H1 (cell line): ENCODE measurements at regions not wholly inside any gene's neighbourhood (a gene's known extent, or its start where the extent isn't known, plus 50 kb on each side); places are given as distances from the start of the nearest gene placed in this dataset.
"Not testable (repeated sequence)": the region's sequence is repeated elsewhere in the genome, so short reads cannot be mapped to it uniquely, and the experiment has no call there.

Source experiments
- CTCF ChIA-PET: fragments of 300-600 bp; sonication (Branson Sonifier 250); formaldehyde crosslinking; loops from one replicate; lab custom pipeline; 2021; ENCODE audit not compliant: partially characterized antibody; lab: Charles Lee
- POLR2A ChIA-PET: fragments of 300-600 bp; sonication (Branson Sonifier 250); formaldehyde crosslinking; loops from one replicate; lab custom pipeline; 2021; ENCODE audit warnings: inconsistent platforms; ENCODE audit not compliant: partially characterized antibody; lab: Charles Lee
- DNase-seq, 2 experiments: peaks; one replicate each; pipeline versions ENCODE4 v3.0.0 to v3.0.0-alpha.2; 2010 to 2022; ENCODE audit warnings: low spot score in 2 of 2, low read depth in 1 of 2, mixed read lengths in 1 of 2
- FAIRE-seq: peaks from 2 replicates; lab custom pipeline; 2011; peaks lifted over from hg19 to GRCh38; lab: Jason Lieb, UNC
- H2AFZ ChIP-seq: 2 replicates; pipeline ENCODE4 v1.8.1; 2012; ENCODE audit warnings: low read length, inconsistent platforms
- H2AK5ac ChIP-seq: 2 replicates; pipeline ENCODE4 v1.6.1; 2013; ENCODE audit warnings: low read depth, low read length
- H2BK120ac ChIP-seq: replicated peaks from 2 replicates; pipeline ENCODE3; 2013; ENCODE audit warnings: low read depth, low read length, inconsistent platforms
- H2BK12ac ChIP-seq: 2 replicates; pipeline ENCODE4 v1.6.1; 2013; ENCODE audit warnings: low read depth, low read length
- H2BK15ac ChIP-seq: 2 replicates; pipeline ENCODE4 v1.6.1; 2013; ENCODE audit warnings: low read length
- H2BK20ac ChIP-seq: 2 replicates; pipeline ENCODE4 v1.6.1; 2013; ENCODE audit warnings: low read length
- H2BK5ac ChIP-seq: 2 replicates; pipeline ENCODE4 v1.6.1; 2013; ENCODE audit warnings: low read depth, low read length
- H3K14ac ChIP-seq: 2 replicates; pipeline ENCODE4 v1.6.1; 2013; ENCODE audit warnings: inconsistent platforms; ENCODE audit not compliant: insufficient read length
- H3K18ac ChIP-seq: 2 replicates; pipeline ENCODE4 v1.6.1; 2013; ENCODE audit warnings: low read length; ENCODE audit errors: extremely low read depth
- H3K23ac ChIP-seq: 2 replicates; pipeline ENCODE4 v1.6.1; 2013; ENCODE audit warnings: inconsistent platforms; ENCODE audit not compliant: insufficient read length
- H3K23me2 ChIP-seq: 2 replicates; pipeline ENCODE4 v1.6.1; 2013; ENCODE audit warnings: low read depth, low read length
- H3K27ac ChIP-seq: 2 replicates; pipeline ENCODE4 v1.6.1; 2011; ENCODE audit warnings: low read depth, low read length, inconsistent platforms
- H3K27me3 ChIP-seq, 4 experiments: replicated peaks in 1 of 4; 1 replicate in 1 of 4; 2 replicates in 3 of 4; pipeline versions ENCODE4 v1.6.1 to v1.8.1; 2011 to 2013; ENCODE audit warnings: low read length in 3 of 4, mild to moderate bottlenecking in 3 of 4, inconsistent platforms in 2 of 4, mixed read lengths in 2 of 4, moderate library complexity in 1 of 4; ENCODE audit not compliant: control insufficient read depth in 3 of 4, insufficient read depth in 3 of 4; ENCODE audit errors: extremely low read depth in 1 of 4
- H3K36me3 ChIP-seq, 4 experiments: 2 replicates each; pipeline versions ENCODE4 v1.6.1 to v1.8.1; 2011 to 2013; ENCODE audit warnings: mild to moderate bottlenecking in 4 of 4, low read length in 3 of 4, moderate library complexity in 2 of 4, control low read depth in 1 of 4, inconsistent platforms in 1 of 4; ENCODE audit not compliant: insufficient read depth in 4 of 4, control insufficient read depth in 2 of 4
- H3K4ac ChIP-seq: replicated peaks from 2 replicates; pipeline ENCODE3; 2013; ENCODE audit warnings: low read length, low read depth, mixed read lengths, inconsistent platforms; ENCODE audit not compliant: insufficient read length
- H3K4me1 ChIP-seq, 4 experiments: replicated peaks in 1 of 4; 1 replicate in 1 of 4; 2 replicates in 3 of 4; pipeline versions ENCODE4 v1.6.1 to v1.8.1; 2011 to 2013; ENCODE audit warnings: low read length in 3 of 4, inconsistent platforms in 2 of 4, mixed read lengths in 1 of 4; ENCODE audit not compliant: insufficient read depth in 4 of 4, control insufficient read depth in 3 of 4
- H3K4me2 ChIP-seq, 2 experiments: 2 replicates each; pipeline versions ENCODE4 v1.6.1 to v1.8.1; 2011 to 2013; ENCODE audit warnings: low read depth in 2 of 2, low read length in 2 of 2, control low read depth in 1 of 2, inconsistent platforms in 1 of 2, mild to moderate bottlenecking in 1 of 2; ENCODE audit not compliant: insufficient read depth in 1 of 2
- H3K4me3 ChIP-seq, 4 experiments: fragments of 200-600, 300-600 bp in 1 of 4; sonication (generic), shearing (Covaris generic), sonication (Bioruptor Twin) in 1 of 4; 2 replicates each; pipeline versions ENCODE4 v1.5.1 to v1.8.1; 2011 to 2016; ENCODE audit warnings: low read length in 4 of 4, low read depth in 3 of 4, control low read depth in 2 of 4, inconsistent platforms in 2 of 4, mild to moderate bottlenecking in 2 of 4, mixed read lengths in 1 of 4, moderate library complexity in 1 of 4; ENCODE audit not compliant: insufficient read depth in 2 of 4; ENCODE audit errors: extremely low read depth in 1 of 4
- H3K56ac ChIP-seq: replicated peaks from 2 replicates; pipeline ENCODE3; 2013; ENCODE audit warnings: low read depth, mild to moderate bottlenecking, mixed read lengths, low read length, inconsistent platforms; ENCODE audit not compliant: insufficient read length
- H3K79me1 ChIP-seq: 2 replicates; pipeline ENCODE4 v1.6.1; 2013; ENCODE audit warnings: low read depth, low read length, control low read depth
- H3K79me2 ChIP-seq, 2 experiments: 2 replicates each; pipeline versions ENCODE4 v1.6.1 to v1.8.1; 2012 to 2013; ENCODE audit warnings: low read length in 2 of 2, mild to moderate bottlenecking in 2 of 2, inconsistent platforms in 1 of 2; ENCODE audit not compliant: insufficient read depth in 2 of 2, control insufficient read depth in 1 of 2
- H3K9ac ChIP-seq, 4 experiments: replicated peaks in 1 of 4; 1 replicate in 1 of 4; 2 replicates in 3 of 4; pipeline versions ENCODE4 v1.6.1 to v1.8.1; 2011 to 2013; ENCODE audit warnings: low read depth in 3 of 4, low read length in 3 of 4, control low read depth in 2 of 4, mild to moderate bottlenecking in 2 of 4, moderate library complexity in 2 of 4, inconsistent platforms in 1 of 4; ENCODE audit errors: extremely low read depth in 1 of 4
- H3K9me3 ChIP-seq, 2 experiments: 2 replicates each; pipeline versions ENCODE4 v1.6.1 to v1.8.1; 2012 to 2013; ENCODE audit warnings: mild to moderate bottlenecking in 2 of 2, moderate library complexity in 2 of 2, control low read depth in 1 of 2, inconsistent platforms in 1 of 2, low read depth in 1 of 2, low read length in 1 of 2, mixed read lengths in 1 of 2; ENCODE audit not compliant: insufficient read depth in 2 of 2
- H4K20me1 ChIP-seq, 2 experiments: replicated peaks in 1 of 2; 2 replicates each; pipeline versions ENCODE3 to v1.8.1; 2011 to 2013; ENCODE audit warnings: inconsistent platforms in 2 of 2, low read length in 2 of 2, mild to moderate bottlenecking in 1 of 2; ENCODE audit not compliant: insufficient read depth in 2 of 2, control insufficient read depth in 1 of 2
- H4K5ac ChIP-seq: 2 replicates; pipeline ENCODE4 v1.6.1; 2013; ENCODE audit warnings: low read length, low read depth, mixed read lengths, inconsistent platforms; ENCODE audit not compliant: insufficient read length
- H4K8ac ChIP-seq: 2 replicates; pipeline ENCODE4 v1.8.0; 2013; ENCODE audit warnings: mild to moderate bottlenecking, moderate library complexity, low read length, inconsistent platforms; ENCODE audit not compliant: insufficient read depth; ENCODE audit errors: extremely low read depth
- H4K91ac ChIP-seq: replicated peaks from 2 replicates; pipeline ENCODE3; 2013; ENCODE audit warnings: low read length, mixed read lengths, inconsistent platforms; ENCODE audit not compliant: insufficient read length
- WGBS, 2 experiments: shearing (Covaris generic) in 1 of 2; methylation state at CpG; one replicate each; pipeline versions ENCODE4 v1.1.6 to v1.1.7; 2013 to 2015; ENCODE audit warnings: low lambda C conversion rate in 2 of 2, mixed read lengths in 2 of 2, inconsistent platforms in 1 of 2, low coverage in 1 of 2, missing lambda C conversion rate in 1 of 2; ENCODE audit not compliant: insufficient replicate concordance in 2 of 2, insufficient coverage in 1 of 2, insufficient read length in 1 of 2; ENCODE audit errors: extremely low coverage in 1 of 2, missing lambda C conversion rate in 1 of 2; 5-methylcytosine and 5-hydroxymethylcytosine counted together

GRCh38 chr1:146486300-146487014 is 257.6 kb upstream of the NOTCH2NLA start:
- H3K18ac ChIP-seq, H3K14ac ChIP-seq, H3K4me3 ChIP-seq, POLR2A ChIA-PET, H3K4me2 ChIP-seq, H3K27me3 ChIP-seq, H2AFZ ChIP-seq, H2BK120ac ChIP-seq, H3K79me2 ChIP-seq, H4K5ac ChIP-seq, H3K9me3 ChIP-seq, H4K91ac ChIP-seq, H4K8ac ChIP-seq, CTCF ChIA-PET, H3K4me1 ChIP-seq, H3K4ac ChIP-seq, H4K20me1 ChIP-seq, DNase-seq, H3K23ac ChIP-seq, H2BK12ac ChIP-seq, H2BK15ac ChIP-seq, H3K9ac ChIP-seq, H3K27ac ChIP-seq, H2BK20ac ChIP-seq, H2BK5ac ChIP-seq, H3K36me3 ChIP-seq, H2AK5ac ChIP-seq, FAIRE-seq, H3K56ac ChIP-seq, H3K23me2 ChIP-seq, H3K79me1 ChIP-seq: not testable (repeated sequence)
- 91% methylated on average over 12 of the region's 35 CpGs; no CpG with 5 or more reads in 1 of the 2 experiments for WGBS, 2 experiments

- H3K23me2 ChIP-seq, H3K56ac ChIP-seq, H3K4me1 ChIP-seq, H4K5ac ChIP-seq, H2BK120ac ChIP-seq, H3K9me3 ChIP-seq, DNase-seq, H3K4me2 ChIP-seq, H4K8ac ChIP-seq, H3K4ac ChIP-seq, CTCF ChIA-PET, H3K4me3 ChIP-seq, POLR2A ChIA-PET, H3K79me2 ChIP-seq, H4K91ac ChIP-seq, H2BK15ac ChIP-seq, H3K23ac ChIP-seq, H2BK5ac ChIP-seq, H3K18ac ChIP-seq, H2AFZ ChIP-seq, H2BK12ac ChIP-seq, H2AK5ac ChIP-seq, H3K36me3 ChIP-seq, H3K9ac ChIP-seq, H3K14ac ChIP-seq, FAIRE-seq, H3K79me1 ChIP-seq, H4K20me1 ChIP-seq, H2BK20ac ChIP-seq, H3K27ac ChIP-seq, H3K27me3 ChIP-seq: not testable (repeated sequence)
- WGBS, 2 experiments: 86% methylated on average over 1 of the region's 2 CpGs; no CpG with 5 or more reads in 1 of the 2 experiments
Measured at GRCh38 chr1:146484195-146484594, 255.4 kb upstream of the NOTCH2NLA start.
